LHCN-M2 (cell line): ENCODE measurements at regions not wholly inside any gene's neighbourhood (a gene's known extent, or its start where the extent isn't known, plus 50 kb on each side); places are given as distances from the start of the nearest gene placed in this dataset.
"Not testable (repeated sequence)": the region's sequence is repeated elsewhere in the genome, so short reads cannot be mapped to it uniquely, and the experiment has no call there.

Experiments used
- DNase-seq: peaks from one replicate; pipeline ENCODE4 v3.0.0-alpha.2; 2012; ENCODE audit warnings: low read depth

GRCh38 chr22:23437779-23438178, 142.3 kb downstream of the IGLL1 start:
- DNase-seq: no peak

GRCh38 chr22:23437107-23437395, 143.0 kb downstream of the IGLL1 start:
- DNase-seq: not testable (repeated sequence)

- DNase-seq: not testable (repeated sequence)
Observed at GRCh38 chr22:23436354-23437106, 143.6 kb downstream of the IGLL1 start.

GRCh38 chr22:23435186-23435585, 144.9 kb downstream of the IGLL1 start:
- DNase-seq: not testable (repeated sequence)

- DNase-seq: not testable (repeated sequence)
Observed at GRCh38 chr22:23434198-23434830, 145.8 kb downstream of the IGLL1 start.

- not testable (repeated sequence) for DNase-seq
Observed at GRCh38 chr22:23433127-23434005, 146.7 kb downstream of the IGLL1 start.

GRCh38 chr22:23432719-23433118, 147.4 kb downstream of the IGLL1 start:
- not testable (repeated sequence) for DNase-seq

- no peak for DNase-seq
Observed at GRCh38 chr22:23431337-23432072, 148.6 kb downstream of the IGLL1 start.

- not testable (repeated sequence) for DNase-seq
Observed at GRCh38 chr22:23424551-23425068, 155.5 kb downstream of the IGLL1 start.

GRCh38 chr22:23424031-23424430, 156.1 kb downstream of the IGLL1 start:
- DNase-seq: no peak

- DNase-seq: not testable (repeated sequence)
Observed at GRCh38 chr22:23422281-23422680, 157.8 kb downstream of the IGLL1 start.

GRCh38 chr22:23421300-23421699, 158.8 kb downstream of the IGLL1 start:
- DNase-seq: not testable (repeated sequence)

GRCh38 chr22:23419931-23420330, 160.2 kb downstream of the IGLL1 start:
- no peak for DNase-seq

GRCh38 chr22:23419171-23419570, 160.9 kb downstream of the IGLL1 start:
- DNase-seq: no peak

GRCh38 chr22:23418159-23418788, 161.8 kb downstream of the IGLL1 start:
- DNase-seq: no peak

- not testable (repeated sequence) for DNase-seq
Observed at GRCh38 chr22:23417327-23417726, 162.8 kb downstream of the IGLL1 start.

GRCh38 chr22:23416169-23416690, 163.9 kb downstream of the IGLL1 start:
- DNase-seq: not testable (repeated sequence)

- DNase-seq: no peak
Observed at GRCh38 chr22:23415490-23415851, 164.6 kb downstream of the IGLL1 start.

GRCh38 chr22:23414727-23415489, 165.2 kb downstream of the IGLL1 start:
- DNase-seq: no peak

GRCh38 chr22:23411739-23412138, 168.4 kb downstream of the IGLL1 start:
- no peak for DNase-seq
